Activated T-helper 1 cell treated with Interleukin-2 at 50 U/mL for 16 hours (primary cell): ENCODE measurements at regions not wholly inside any gene's neighbourhood (a gene's known extent, or its start where the extent isn't known, plus 50 kb on each side); places are given as distances from the start of the nearest gene placed in this dataset.
"Not testable (repeated sequence)": the region's sequence is repeated elsewhere in the genome, so short reads cannot be mapped to it uniquely, and the experiment has no call there.

Experiments
- DNase-seq: peaks from one replicate; pipeline ENCODE4 v3.0.0-alpha.2; 2020; ENCODE audit warnings: low read depth

DNA sequence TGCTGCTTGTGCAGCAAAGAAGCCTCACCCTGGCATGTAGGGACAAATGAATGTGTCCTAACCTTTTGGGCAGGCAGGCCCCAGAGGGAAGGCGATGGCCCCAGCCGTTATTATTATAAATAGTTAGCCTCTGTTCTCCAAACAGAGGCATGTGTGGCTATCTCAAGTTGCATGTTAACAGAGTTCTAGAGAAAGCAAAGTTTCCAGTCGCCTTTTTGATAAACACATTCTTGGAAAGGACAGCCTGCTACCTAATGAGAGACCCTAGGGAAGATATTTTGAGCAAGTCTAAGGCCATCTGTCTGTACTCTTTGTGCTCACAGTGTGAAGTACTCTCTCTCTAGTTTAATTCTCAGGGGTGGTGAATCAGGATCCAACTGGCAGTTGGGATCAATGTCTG lies 97.4 kb upstream of the FHL2 start:
- no peak for DNase-seq

DNA sequence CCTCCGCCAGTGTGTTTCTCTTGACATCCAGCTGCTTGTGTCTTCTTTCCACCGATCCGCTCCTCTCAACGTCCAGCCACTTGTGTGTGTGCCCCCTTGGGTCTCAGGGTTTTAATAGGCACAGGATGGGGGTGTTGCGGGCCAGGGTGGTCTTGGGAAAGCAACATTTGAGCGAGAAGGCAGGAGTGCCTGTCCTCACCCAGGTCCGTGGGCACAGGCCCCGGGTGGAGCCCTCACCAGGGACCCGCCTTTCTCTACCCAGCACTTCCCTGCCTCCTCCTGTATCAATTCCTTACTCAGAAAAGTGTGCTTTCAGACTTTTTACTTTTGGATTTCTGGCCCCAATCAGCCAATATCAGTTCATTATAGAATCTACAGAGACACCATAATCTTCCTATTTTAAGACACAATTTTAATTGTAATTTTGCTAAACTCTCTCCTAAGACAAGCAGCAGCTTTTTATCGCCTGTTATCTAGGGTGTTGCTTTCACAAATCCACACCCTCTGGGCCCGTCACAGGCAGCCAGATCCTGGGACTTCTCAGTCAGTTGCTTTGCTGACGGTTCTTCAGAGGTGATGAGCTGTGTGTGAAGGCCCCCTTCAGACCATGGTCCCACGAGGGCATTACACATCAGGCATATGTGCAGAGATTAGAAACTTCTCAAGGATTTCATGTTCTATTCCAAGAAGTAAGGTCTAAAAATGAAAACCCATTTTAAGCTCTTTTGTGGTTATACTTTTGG lies 96.0 kb upstream of the FHL2 start:
- no peak for DNase-seq

DNA sequence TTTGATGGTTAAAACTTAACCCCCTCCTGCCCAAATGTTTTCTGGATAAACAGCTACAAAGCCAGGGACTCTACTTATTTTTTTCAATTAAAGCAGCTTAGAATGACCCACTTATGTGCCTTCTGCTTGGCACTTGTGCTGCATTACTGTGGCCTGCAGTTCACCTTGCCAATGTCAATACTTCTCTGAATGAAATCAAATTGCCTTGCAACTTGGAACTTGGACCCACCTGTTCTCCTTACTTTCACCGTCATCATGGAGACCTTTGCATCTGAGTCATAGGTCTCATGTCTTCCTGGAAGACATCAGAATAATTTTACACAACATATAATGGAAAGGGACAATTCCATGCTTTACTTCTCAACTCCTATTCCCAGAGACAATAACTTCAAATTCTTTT lies 92.1 kb upstream of the FHL2 start:
- DNase-seq, result no peak

DNA sequence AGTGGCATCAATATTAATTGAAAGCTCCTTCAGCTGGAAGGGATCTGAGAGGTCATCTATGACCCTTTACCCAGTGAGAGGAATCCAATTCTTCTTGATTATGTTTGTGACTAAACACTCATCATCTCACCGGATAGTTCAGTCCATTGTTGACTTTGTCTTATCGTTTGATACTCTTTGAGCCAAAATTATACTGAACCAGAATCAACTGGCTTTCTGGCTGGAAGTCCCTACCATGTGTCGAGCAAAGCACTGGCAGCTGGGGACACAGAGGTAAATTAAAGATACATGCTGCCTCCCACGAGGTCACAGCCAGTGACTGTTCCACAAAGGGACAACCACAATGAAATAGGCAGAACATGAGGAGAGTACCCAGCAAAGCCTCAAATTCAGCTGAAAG lies 91.4 kb upstream of the FHL2 start:
- DNase-seq, result no peak

DNA sequence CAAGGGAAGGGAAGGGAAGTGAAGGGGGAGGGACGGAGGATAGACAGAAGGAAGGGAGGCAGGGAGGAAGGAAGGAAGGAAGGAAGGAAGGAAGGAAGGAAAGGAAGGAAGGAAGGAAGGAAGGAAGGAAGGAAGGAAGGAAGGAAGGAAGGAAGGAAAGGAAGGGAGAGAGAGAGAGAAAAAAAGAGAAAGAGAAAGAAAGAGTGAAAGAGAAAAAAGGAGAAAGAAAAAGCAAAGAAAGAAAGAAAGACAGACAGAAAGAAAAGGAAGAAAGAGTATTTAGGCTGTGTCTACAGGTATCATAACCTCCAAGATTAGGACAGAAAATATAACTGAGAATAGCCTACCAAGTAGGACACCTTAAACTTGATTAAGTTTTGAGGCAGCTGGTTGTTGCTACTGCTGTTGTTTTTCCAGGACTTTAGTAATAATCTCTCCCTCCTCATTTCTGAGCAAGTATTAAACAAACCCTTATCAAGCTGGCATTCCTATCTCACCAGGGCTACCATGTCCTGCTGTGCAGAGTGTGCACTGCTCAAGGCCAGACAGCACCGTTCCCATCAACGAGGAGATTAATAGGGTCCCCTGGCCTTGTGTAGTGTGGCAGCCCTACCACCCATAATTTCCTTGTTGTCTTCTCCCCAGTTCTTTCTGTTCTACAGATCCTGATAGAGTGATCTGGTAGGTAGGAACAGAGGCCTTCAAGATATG lies 90.5 kb upstream of the FHL2 start:
- DNase-seq, result no peak

DNA sequence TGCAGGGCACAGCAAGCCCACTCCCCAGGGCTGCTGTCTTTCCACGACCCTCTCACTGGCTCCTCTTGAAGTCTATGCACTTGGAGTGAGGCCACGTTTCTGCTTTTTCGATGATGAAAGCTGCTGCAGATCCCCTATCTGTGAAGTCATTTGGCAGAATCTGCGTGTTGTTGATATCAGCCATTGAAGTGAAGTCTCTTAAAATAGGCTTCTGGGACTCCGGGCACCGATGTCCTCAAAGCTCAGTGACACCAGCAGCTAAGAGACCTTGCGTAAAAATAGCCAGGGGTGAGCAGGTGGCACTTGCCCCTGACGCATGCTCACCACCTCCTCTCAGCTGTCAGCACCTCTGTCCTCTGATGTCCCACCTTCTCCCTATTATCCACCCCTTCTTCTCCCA lies 89.4 kb upstream of the FHL2 start:
- DNase-seq, result no peak

DNA sequence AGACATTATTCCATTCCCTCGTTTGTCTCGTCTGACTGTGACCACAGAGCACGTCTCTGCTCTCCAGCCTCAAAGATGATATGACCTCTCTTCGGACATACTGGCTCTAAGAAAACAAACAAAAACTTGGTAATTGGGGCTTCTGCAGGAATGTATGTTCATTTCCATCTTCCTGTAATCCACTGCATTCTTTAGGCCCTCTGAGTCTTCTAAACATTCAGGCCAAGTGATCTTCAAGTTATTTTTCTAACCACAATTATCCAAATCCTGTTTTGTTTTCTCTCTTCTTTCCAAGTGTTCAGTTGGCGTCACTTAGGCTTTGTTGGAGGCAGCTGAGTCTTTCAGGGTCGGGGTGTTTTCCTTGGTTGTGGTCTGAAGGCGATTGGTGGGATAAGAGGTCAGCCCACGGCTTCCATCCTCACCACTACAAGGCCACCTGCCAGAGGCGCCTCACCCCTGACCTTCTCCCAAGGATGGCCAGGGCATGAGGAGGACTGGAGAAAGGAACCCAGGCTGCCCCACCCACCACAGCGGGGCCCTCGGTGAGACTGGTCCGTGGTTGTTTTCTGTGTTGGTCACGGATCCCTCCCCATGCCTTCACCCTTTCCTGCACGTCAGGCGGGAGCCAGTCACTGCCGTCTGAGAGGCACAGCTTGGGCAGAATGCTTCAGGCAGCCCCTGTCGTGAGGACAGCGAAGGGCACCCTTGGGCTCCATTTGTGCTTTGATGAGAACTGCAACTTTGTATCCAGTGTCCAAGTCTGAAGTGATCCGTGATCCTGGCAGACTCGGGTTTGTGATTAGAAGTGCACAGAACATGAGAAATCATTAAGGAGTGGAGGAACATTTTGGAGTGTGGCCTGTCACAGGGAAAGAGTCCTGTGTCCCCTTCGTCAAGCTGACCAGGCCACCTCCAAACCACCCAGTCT lies 88.6 kb upstream of the FHL2 start:
- DNase-seq, result no peak

DNA sequence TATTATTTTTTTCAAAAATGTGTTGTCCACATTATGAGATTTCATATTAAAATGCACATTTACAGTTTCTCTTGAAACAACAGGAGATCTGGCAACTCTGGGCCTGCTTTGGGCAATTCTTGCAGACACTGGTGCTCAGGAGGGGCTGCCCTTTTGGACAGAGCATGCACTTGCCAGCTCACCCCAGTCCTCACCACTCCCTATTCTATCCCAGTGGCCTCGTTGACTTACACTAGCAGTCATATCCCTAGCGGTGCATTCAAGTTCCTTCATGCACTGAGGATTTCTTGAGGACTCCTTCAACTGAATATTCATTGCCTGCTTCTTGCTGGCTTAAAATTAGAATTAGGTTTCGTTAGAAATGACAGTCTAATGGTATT lies 87.9 kb upstream of the FHL2 start:
- DNase-seq, result no peak

DNA sequence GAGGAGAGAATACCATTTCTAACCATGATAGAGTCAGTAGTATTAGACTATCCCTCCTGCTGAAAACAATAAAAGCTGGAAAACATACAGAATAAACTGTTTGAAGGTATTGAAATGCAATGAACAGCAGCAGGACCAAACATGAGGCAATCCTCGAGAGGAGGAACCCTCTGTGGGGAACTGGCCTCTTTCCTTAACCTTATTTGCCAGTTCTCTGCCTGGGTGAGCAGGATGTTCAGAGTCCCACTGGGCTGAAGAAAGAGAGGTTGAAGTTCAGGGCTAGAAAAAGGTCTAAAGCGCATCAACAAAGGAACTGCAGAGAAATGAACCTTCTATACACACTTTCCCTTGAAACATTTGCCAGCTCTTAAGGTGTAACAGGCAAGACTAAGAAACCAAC lies 79.8 kb upstream of the FHL2 start:
- DNase-seq, result no peak

DNA sequence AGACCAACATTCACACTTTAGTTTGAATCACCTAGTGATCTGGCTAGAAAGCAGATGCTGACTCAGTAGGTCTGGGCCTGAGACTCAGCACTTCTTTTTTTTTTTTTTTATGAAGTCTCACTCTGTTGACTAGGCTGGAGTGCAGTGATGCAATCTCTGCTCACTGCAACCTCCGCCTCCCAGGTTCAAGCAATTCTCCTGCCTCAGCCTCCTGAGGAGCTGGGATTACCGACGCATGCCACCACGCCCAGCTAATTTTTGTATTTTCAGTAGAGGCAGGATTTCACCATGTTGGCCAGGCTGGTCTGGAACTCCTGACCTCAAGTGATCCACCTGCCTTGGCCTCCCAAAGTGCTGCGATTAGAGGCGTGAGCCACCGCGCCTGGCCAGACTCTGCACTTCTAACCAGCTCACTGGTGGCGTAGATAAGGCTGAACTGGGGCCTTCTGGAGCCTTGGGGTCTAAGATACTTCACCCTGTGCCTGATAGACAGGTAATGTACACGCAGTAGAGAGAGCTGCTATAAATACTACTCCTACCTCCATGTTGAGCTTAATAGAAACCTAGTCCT lies 78.3 kb upstream of the FHL2 start:
- not testable (repeated sequence) for DNase-seq

DNA sequence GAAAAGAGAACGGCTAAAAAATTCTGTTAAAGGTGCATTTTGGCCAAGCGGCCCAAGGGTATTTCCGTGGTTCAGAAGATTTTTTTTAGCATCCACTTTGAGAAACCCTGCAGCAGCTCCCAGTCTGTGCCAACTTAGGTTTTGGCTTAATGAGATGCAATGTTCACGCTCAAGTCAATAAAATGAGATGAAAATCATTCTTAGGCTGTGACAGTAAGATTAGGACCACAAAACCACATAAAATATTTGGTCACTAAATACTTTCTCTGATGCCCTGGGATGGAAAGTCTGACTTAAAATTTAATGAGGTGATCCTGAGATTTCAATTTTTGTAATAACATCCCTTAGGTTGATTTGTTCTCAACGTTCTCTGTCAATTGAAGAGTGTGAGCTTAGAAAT lies 74.2 kb upstream of the FHL2 start:
- no peak for DNase-seq

DNA sequence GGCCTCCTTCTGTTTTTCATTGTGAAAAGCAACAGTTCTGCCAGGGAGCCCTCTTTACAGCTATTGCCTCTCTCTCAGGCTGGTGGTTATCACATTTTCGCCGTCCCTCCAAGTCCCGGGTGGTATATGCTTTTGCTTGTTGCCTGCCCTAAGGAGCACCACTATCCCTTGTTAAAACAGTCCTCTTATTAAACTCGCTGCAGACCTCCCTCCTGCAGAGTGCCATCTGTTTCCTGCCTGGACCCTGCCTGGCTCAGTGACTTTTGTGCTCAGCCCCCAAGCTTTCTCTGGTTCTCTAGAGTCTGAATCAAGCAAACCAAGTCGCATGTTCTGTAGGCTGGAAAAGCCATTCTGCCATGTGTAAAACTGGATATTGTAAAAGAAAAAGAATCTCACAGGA lies 72.1 kb upstream of the FHL2 start:
- no peak for DNase-seq

DNA sequence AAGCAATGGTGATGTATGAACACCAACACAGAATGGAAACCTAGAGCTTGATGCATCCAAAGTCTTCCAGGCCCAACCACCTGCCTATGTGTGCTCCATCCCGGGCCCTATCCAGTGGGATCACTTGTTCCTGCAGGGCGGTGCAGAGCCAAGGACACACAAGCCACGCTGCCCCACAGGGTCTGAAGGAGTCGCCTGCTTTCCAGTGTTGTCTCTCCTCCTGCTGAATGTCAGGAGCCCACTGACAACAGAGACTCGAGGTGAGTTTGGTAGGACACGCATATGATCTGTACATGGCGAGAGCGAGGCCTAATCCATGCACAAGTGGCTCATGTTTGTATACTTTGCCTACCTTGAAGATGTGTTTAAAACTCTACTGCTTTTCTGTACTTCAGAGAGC lies 70.9 kb upstream of the FHL2 start:
- no peak for DNase-seq

DNA sequence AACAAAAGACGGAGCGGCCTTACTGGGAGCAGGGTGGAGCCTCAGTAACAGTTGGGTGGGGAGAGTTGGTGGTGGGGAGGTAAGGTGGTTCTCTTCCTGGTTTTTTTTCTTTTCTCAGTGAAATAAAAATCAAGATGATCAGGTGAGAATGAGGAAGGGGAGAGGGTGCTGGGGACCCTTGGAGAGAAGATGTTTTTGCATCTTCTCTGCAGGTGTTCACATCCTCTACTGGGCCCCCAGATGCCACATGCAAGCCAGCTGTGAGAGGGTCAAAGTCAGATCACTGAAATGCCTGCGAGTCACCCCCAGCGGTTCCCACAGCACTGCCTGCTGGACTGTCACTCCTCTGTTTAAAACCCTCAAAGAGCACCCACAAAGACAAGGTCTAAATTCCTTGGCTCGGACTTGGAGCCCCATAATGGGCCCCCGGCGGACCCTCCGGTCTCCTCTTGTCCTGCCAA lies 69.8 kb upstream of the FHL2 start:
- no peak for DNase-seq

DNA sequence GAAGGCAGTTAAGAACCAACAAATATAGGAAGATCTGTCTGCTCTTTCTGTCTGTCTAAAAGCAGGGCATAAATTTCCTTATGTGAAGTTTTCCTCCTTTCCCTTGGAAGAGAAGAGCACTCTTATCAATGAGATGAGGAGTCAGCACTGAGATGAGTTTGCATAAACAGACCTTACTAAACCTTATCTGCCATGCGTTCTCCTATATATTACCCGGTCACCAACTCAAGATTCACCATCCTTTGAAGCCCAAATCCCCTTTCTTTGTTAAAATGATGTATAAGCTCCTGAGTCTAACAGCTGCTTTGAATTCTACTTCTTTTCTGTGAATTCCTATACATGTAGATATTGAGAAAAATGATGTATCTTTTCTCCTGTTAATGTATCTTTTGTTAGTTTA lies 65.5 kb upstream of the FHL2 start:
- no peak for DNase-seq

DNA sequence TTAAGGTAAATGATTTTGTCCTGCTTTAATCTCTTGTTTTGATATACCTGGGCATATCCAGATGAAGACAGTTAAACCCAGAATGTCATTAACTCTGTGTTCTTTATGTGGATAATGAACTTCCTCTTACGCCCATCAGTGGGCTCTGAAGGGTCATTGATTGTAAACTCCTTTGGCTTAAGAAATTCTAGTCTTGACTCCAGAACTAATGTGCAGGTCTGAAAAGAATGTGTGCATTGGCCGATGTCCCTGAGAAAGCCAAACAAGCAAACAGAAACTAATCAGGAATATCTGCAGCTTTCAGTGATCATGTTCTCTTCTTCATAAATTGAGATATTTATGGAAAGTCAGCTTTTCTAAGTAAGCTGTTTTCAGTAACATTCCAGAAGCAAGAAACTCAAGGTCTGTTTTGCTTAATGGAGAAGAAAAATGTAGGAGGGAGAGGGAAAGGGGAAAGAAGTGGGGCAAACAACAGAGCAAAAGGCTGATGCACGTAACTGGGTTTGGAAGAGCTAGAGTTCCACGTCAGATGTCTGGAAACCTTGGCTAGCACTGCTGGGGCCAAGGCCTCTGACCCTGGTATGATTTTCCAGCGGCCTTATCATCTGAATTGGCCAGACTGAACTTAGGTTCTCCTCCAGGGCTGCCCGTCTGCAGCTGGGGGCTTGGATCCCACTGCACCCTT lies 61.3 kb upstream of the FHL2 start:
- no peak for DNase-seq

DNA sequence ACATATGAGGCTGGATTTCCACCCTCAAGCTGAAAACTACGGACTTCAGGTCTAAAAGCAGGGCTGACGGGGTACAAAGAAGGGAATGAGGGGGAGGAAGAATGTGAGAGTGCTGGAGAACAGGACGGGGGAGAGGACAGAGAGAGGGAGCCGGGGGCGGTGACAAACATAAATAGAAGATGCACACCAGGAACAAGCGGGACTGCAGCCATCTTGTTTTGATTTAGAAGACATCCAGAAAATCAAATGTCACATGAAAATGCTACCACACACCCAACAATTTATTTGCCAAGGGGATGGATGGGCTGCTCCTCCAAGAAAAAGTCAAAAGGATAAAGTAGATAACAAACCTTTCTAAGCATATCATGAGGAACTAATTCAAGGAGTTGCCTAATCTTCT lies 59.2 kb upstream of the FHL2 start:
- DNase-seq, result no peak

DNA sequence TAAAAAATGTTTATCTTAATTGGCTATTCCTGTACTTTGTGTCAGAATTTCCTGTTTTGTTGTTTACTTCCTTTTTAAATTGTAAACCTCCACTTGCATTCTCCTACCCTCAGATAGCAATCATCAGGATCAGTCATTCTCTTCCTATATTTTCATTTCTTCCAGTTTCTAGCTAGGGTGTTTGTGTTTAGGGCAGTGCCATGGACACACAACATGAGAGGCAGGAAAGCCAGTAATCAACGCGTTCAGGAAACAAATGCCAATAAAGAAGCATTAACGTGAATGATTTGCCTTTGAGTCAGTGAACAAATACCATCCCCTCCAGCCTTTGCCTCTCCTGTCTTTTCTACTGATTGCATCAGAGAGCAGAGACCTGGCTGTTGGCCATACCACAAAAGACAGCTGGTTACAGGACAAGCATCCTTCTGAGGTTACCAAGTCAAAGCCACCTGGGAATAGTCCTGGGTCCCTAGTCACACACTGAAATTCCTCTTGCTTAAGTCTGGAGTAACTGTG lies 56.7 kb upstream of the FHL2 start:
- DNase-seq, result no peak

DNA sequence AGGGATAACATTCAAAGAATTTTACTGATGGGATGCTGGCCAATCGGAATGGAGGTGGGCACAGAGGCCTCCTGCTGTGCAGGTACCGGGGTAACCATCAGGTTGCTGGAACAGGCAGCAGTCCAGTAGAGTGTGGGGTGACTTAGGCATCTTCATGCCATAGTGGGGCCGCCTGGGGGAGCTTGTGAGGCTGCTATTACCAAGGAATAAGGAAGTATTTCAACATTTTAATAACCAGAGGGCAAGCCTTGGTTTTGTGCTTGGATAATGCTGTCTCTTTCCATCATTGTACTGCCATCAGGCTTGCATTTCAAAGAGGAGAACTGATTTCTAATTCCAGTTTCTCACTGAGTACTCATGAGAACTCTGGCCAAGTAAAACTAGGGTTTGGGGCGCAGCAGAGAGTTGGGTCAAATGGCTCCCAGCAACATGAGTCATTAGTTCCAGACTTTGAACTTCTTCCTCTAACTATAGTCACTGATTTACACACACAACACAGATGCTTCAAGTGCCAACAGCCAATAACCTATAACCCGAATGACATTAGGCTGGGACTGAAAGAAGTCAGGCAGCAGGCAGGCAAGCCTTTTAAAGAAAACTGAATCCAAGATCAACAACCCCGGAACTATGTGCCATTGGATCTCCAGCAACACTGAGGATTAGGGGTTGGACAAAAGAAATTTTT lies 56.1 kb upstream of the FHL2 start:
- DNase-seq, result no peak

DNA sequence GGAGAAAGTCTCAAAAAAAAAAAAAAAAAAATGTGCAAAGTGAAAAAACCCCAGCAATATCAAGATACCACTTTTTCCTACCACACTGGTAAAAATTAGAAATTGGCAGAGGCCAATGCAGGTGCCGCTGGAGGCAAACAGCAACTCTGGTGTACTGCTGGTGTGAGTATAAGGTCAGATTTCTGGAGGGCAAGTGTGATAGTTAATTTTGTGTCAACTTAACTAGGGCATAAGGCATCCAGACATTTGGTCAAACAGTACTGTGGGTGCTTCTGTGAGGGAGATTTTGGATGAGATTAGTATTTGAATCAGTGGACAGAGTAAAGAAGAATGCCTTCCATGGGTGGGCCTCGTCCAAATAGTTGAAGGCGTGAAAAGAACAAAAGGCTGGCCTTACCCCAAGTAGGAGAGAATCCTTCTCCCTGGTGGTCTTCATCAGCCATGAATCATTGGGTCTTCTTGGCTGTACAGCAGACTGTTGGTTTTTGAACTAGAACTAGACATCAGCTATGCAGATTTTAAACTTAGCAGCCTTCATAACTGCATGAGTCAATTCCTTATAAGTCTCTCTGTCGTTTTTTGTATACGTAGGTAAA lies 52.8 kb upstream of the FHL2 start:
- no peak for DNase-seq

DNA sequence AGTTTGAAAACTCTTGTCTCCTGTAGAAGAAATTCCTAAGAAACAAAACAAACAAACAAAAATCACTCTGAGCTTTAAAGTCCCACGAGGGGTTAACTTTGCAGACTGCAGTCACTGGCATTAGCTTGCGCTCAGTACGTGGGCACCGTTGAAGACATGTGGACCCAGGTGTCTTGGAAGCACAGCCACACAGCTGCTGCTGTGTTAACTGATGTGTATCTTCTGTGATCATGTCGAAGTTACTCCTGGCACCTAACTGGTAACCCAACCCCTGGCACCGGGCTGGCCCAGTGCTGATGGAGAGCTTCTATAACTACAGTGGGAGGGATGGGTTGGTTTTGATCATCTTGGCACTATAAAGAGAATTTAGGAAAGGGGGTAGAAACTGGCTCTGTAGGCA lies 51.6 kb upstream of the FHL2 start:
- DNase-seq, result no peak
